ENCODE measurements at regions not wholly inside any gene's neighbourhood (a gene's known extent, or its start where the extent isn't known, plus 50 kb on each side); places are given as distances from the start of the nearest gene placed in this dataset.

GRCh38 chr6:139973669-139974344 lies 599.4 kb upstream of the CITED2 start (continued):
- TF ChIP-seq MTF1 (CRISPR knock-in tag; IDR thresholded peaks at IDR 0.05; ENCODE audit: borderline replicate concordance) (no peak), MAFK (IDR thresholded peaks at IDR 0.05; ENCODE audit: low read length) (no peak), ETV5 (CRISPR knock-in tag; IDR thresholded peaks at IDR 0.05; ENCODE audit: low read depth) (no peak), ZNF282 (CRISPR knock-in tag; IDR thresholded peaks at IDR 0.05) (no peak), CBX1 (IDR thresholded peaks at IDR 0.05; ENCODE audit: low read depth) (no peak), ILF3 (IDR thresholded peaks at IDR 0.05; ENCODE audit: borderline replicate concordance) (no peak), FOXK2 (conservative IDR thresholded peaks at IDR 0.05 in 1 of 2, IDR thresholded peaks at IDR 0.05 in 1 of 2; ENCODE audit: low read depth in 2 of 2) (peak; percentile 97), TRIM28 (IDR thresholded peaks at IDR 0.05) (no peak), ZNF512 (tag; IDR thresholded peaks at IDR 0.05) (no peak), ZBTB26 (CRISPR knock-in tag; IDR thresholded peaks at IDR 0.05) (no peak), MTA1 (IDR thresholded peaks at IDR 0.05; ENCODE audit: borderline replicate concordance) (no peak), TRIM24 (IDR thresholded peaks at IDR 0.05) (peak; percentile 54 to 83; a peak in 3 of 4 replicates), RBM15 (IDR thresholded peaks at IDR 0.05; ENCODE audit: insufficient read depth, low read length) (no peak), MBD1 (CRISPR knock-in tag; IDR thresholded peaks at IDR 0.05) (no peak), WHSC1 (IDR thresholded peaks at IDR 0.05; ENCODE audit: low read length) (no peak), ZNF511 (CRISPR knock-in tag; IDR thresholded peaks at IDR 0.05) (no peak), CEBPB (tag; IDR thresholded peaks at IDR 0.05) (peak; percentile 85), TCF3 (CRISPR knock-in tag; IDR thresholded peaks at IDR 0.05) (peak; percentile 76), ZNF639 (CRISPR knock-in tag; conservative IDR thresholded peaks at IDR 0.05 in 1 of 2, IDR thresholded peaks at IDR 0.05 in 1 of 2) (0 out of 4 replicates have a peak, but pooled peaks of 1 of the 2 experiments have one; percentile 33), ESRRB (CRISPR knock-in tag; IDR thresholded peaks at IDR 0.05; ENCODE audit: borderline replicate concordance) (no peak), BACH1 (tag; IDR thresholded peaks at IDR 0.05) (no peak), SMARCE1 (IDR thresholded peaks at IDR 0.05) (peak; percentile 86), HDAC1 (IDR thresholded peaks at IDR 0.05) (0 out of 4 replicates have a peak, but pooled peaks of 1 of the 2 experiments have one; percentile 7)

Data from K562 (cell line).